Stimulated activated CD8-positive, alpha-beta memory T cell treated with anti-CD3 and anti-CD28 coated beads, Interleukin-4, amount 100 ng/mL, for 48 hours (primary cell): ENCODE measurements at regions not wholly inside any gene's neighbourhood (a gene's known extent, or its start where the extent isn't known, plus 50 kb on each side); places are given as distances from the start of the nearest gene placed in this dataset.

Experiments
- DNase-seq: peaks from one replicate; pipeline ENCODE4 v3.0.0-alpha.2; 2020

DNA sequence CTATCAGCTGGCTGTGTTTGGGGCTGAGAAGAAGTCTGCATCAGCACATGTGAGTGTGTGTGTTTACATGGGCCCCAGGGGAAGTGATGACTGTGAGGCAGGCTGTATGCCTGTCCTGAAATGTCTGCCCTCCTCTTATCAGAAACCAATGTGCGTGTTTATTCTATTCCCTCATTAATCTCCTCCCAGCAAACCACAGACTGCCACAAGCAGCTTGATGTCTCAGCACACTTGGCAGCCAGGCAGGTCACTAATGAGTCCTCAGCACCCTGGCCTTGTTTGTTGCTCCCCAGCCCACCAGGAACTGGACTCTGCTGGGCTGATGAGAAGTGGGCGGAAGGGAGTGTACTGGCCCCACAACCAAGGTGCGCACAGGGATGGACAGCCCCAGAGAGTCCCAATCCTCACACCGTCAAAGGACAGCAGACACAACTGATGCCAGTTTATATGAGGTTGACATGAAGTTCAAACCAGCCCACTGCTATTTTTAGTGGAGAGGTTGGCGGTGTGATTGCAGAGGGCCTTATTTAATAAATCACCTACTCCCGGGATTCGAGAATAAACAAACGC is 225.8 kb downstream of the ETS1 start:
- DNase-seq, result no peak

DNA sequence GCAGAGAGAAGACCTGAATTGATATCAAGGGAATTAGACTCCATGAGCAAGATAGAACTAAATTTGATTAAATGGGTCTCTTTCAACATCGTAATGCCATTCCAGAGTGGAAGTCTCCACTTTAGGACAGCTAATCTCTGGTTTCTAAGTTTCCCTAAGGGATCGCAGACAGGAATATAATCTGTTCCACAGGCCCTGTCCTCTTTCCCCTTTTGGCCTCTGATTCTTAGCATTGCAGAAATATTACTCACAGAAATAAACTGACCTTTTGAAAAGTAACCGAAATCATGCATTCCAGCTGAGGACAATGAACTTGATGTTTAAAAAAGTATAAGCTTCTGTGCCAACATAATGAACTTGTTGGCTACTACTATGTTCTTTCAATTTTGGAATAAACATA is 227.8 kb downstream of the ETS1 start:
- DNase-seq, result no peak

DNA sequence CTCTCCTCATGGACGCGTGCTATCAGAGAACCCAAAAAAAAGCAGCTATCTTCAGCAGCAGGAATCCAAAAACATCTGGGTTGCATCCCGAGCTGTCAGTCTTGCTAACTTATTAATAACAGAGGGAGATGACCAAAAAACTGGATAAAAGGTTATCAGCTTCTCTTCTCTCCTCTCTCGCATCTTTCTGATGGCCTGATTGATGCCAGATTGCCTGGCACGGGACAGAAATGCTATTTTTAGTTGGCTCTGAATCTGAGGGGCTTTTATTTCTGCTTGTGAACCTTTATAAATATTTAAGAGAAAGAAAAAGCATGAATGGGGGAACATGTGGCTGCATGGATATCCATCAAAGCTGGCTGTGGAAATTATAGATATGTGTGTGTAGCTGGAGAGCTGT is 230.3 kb downstream of the ETS1 start:
- no peak for DNase-seq

DNA sequence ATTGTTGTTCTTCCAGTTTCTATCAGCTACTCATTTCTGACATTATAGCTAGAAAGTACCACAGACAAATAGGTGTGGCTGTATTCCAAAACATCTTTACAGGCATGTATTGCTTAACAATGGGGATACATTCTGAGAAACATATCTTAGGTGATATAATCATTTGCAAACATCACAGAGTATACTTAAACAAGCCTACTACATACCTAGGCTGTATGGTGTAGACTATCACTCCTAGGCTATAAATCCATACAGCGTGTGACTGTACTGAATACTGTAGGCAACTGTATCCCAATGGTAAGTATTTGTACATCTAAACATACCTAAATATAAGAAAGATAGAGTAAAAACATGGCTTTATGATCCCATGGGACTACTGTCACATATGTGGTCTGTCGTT is 231.8 kb downstream of the ETS1 start:
- no peak for DNase-seq

DNA sequence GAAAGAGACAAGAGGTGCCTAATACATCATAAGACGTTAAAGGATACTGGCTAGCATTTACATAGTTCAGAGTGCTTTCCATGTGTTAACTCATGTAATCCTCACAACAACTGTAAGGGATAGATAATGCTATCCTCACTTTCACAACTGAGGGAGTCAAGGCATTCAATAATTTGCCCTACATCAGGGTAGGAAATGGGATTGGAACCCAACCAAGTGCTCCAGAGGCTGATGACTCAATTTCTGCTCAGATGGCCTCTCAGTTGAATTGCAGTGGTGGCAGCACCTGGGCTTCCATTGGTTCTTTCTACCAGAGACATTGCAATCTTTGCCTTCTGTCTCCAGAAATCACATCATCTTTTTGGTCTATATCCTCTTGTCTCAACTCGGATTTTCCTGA is 232.9 kb downstream of the ETS1 start:
- DNase-seq, result no peak

DNA sequence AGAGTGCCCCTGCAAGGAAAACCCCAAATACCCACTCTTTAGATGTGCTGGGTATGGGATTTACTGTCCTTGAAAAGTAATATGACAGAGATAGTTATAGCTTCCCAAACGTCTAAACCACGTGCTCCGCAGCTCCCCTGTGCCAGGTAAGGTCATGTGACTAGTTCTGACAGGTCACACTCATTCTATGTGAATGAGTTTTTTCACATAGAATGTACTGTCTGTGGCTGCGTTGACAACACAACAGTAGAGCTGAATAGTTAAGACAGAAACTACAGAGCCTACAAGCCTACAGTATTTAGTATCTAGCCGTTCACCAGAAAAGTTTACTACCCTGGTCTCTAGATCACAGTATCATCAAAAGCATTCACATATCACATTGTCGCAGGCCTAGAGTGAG is 236.2 kb downstream of the ETS1 start:
- no peak for DNase-seq

DNA sequence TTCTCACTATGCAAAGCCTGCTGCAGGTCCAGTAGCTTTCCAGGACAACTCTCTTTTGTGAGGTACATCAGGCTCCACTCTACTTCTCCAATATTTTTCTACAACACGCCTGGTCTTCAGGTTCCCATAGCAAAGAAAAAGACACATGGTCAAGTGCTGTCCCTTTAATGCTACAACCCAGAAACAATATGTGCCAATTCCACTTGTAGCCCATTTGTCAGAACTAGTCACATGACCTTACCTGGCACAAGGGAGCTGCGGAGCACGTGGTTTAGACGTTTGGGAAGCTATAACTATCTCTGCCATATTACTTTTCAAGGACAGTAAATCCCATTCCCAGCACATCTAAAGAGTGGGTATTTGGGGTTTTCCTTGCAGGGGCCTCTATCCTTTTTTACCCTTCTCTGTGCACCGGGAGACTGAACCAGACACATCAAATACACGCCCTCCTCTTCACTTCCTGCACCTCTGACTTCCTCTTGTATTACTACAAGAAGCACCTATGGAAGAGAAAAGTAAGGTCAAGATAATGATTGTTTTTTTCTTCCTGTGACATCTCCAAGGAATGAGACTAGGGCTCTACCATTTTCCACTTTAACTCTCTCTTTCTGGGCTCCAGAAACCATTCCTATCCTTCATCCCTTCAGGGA is 237.6 kb downstream of the ETS1 start:
- no peak for DNase-seq

DNA sequence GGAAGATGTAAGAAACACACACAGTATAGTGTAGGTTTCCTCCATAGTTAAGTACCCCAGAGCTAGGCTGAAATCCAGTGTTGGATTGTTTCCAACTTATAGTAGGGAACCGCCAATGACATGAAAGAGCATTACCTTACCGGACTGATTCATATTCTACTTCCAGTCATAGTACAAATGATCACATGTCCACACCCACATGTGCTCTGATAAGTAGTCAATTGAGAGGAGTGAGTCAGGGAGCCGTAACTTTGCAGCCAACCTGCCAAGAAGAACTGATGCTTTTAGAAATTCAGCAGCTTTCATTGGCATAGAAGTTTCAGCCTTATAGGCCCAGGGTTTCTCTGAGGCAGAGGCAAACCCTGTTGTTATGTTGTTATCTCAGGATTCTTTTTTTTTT is 240.6 kb downstream of the ETS1 start:
- DNase-seq, result peak; percentile 57

DNA sequence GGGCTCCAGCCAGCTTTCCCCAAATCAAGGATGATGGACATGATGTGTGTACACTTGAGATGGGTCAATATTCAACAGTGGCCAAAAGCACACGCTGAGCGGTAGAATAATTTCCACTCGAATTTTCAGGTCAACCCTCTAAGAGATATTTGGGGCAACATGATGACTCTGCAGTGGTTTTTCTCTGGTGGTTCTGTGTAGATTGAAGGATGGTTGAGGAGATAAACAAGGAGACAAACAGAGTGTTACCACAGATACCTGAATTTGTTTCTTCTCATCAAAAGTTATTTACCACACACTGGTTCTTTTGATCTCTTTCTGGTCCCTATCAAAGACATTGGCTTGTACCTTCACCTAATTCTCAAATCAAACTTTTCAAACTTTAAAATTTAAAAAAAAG is 242.0 kb downstream of the ETS1 start:
- DNase-seq, result no peak

DNA sequence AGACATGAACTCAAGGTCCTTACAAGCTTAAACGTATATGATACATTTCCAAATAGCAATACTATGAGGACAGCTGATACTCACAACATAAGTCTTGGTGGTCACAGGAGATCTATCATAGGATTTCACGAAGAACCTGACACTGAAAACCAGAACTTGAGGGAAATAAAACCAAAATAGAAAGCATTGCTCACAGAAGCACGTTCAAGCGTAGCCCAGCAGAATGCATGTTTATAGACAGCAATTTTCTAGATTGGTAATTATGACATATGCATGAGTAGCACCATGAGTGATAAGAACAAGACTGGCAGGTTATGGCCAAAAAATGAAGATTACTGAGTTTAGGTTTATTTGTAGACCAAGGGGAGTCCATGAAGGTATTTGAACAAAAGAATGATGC is 243.5 kb downstream of the ETS1 start:
- DNase-seq, result no peak

DNA sequence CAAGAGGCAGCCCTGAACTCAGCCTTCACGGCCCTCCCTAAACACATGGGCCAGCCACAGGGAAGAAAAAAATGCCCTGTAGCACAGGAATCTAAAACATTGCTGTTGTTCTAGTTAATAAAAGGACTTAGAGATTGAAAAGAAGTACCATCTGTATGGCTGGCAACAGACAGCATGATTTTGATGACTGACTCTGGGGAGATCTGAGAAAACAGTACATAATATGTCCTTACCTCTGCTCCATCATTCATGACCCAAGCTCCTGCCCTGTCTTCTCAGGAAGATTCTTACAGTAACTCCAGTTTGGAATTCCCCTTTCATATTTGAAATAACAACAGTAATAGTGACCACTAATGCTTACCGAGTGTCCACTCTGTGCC is 244.2 kb downstream of the ETS1 start:
- DNase-seq, result no peak

DNA sequence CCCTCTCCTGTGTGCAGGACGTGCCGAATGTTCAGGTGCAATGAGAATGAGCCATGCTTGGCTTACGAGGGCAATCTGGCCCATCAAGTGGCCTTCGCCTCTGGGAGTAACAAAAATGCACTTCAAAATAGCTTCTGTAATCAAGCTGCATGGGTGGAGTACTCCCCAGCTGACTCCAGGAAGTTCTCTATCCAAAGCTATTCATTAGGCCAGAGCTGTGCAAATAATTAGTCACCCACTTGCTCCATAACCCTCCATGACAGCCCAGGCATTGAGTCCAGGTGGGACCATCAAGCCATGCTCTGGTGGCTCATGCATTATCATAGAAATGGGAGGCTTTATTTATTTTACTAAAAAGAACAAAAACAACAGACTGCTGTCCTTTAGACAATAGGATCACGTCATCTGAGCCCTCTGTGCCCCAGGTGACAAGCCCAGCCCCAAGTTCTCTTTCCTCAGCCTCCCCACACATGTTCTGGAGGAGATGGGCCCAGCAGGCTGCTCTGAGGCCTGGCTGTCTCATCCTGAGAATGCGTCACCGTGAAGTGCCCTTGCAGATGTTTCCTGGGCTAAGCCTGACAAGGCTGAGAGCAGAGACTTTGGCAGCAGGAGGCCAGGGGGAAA is 244.7 kb downstream of the ETS1 start:
- DNase-seq, result peak; percentile 78

DNA sequence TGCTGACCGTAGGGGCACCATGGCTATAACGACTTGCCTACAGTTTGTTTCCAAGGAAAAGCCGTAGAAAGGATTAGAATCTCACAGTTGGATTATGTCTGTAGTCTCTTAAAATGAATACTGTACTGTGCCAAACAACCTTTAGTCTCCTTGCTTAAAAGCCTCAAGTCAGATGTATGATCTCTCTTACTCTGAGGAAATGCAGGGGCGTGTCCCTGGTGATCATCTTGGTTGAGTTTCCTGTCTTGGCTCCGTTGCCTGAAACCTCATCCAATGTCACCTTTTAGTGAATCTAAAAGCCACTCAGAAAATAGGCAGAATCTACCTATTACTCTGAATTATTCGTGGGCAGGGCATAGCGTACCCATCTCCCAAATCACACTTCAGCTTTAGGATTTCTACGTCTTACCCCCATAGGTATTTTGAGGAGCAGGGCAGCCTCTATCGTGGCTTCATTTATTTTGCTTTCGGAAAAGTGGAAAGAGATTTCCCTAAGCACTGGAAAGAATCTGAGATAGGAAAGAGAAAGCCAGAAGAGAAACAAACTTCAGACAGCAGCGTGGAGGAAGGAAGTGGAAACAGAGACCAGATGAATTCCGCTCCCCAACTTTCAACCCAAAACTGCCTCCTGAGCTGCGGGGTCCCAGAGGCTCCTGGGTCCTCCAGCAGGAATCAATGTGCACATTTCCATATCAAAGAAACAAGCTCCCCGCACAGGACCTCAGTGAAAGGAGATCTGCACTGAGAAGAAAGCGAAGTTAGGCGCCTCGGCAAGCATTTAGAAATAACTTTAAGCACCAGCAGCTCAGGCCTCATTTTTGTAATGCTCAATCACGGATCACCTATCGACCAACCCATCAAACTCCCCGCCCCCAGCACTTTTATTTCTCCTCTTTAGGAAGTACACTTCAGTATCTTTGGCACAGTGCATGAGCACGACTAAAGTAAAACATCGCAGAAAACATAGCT is 245.8 kb downstream of the ETS1 start:
- peak; percentile 63 for DNase-seq

DNA sequence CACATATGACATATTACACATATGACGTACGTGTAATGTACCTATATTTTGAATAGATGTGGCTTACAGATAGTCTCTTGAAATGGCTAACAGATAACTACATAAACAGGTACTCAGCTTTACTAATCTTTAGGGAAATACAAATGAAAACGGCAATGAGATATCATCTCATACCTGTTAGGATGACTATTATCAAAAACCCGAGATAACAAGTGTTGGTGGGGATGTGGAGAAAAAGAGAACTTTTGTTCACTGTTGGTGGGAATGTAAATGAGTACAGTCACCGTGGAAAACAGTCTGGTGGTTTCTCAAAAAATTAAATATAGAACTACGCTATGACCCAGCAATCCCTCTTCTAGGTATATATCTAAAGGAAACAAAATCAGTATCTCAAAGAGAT is 247.6 kb downstream of the ETS1 start:
- DNase-seq, result no peak

DNA sequence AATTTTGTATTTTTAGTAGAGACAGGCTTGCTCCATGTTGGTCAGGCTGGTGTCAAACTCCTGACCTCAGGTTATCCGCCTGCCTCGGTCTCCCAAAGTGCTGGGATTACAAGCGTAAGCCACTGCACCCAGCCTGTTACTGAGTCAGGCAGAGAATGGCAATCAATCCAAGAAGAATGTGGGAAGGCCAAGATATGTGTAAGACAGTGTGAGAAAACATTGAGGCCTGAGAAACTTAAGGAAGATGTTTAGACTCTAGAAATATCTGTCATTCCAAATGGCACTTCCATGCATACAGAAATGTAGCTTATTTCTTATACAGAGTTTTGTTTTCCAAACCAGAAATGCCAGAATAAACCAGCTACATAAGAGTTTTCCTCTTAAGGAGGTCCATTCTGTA is 248.5 kb downstream of the ETS1 start:
- no peak for DNase-seq

DNA sequence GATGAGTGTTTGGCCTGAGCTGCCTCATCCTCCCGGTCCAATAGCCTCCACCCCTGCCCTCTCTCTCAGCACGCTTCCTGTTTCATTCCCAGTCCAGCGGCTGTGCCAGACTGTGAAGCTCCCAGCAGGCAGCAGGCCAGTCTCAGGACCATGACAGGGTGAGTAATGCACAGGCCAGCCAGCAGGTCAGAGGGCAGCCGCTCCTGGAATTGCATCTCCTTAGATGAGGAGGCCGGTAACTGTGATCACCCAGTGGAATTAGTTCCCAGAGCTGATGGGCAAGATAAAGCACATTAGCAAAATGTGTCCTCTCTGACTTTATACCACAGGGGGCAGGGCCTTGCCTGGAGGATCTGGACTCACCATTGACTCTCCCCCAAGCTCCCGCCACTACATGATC is 251.2 kb downstream of the ETS1 start:
- DNase-seq, result no peak

DNA sequence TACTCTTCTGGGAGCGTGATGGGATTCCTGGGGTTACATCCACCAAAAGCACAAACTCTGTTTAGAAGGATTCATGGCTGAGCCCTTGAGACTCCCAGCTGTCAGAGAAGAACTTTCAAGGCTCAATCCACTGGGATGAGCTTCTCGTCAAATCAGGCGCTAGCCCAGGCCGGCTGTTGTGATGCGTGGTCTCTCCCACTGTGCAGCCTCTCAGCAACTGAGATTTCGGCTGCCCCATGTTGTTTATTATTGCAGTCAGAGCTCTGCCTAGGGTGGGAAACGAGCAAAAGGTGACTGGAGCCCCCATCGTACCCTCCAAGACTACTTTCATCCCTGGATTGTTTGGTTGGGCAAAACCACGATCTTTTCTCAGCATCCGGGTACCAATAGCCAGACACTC is 251.6 kb downstream of the ETS1 start:
- no peak for DNase-seq

DNA sequence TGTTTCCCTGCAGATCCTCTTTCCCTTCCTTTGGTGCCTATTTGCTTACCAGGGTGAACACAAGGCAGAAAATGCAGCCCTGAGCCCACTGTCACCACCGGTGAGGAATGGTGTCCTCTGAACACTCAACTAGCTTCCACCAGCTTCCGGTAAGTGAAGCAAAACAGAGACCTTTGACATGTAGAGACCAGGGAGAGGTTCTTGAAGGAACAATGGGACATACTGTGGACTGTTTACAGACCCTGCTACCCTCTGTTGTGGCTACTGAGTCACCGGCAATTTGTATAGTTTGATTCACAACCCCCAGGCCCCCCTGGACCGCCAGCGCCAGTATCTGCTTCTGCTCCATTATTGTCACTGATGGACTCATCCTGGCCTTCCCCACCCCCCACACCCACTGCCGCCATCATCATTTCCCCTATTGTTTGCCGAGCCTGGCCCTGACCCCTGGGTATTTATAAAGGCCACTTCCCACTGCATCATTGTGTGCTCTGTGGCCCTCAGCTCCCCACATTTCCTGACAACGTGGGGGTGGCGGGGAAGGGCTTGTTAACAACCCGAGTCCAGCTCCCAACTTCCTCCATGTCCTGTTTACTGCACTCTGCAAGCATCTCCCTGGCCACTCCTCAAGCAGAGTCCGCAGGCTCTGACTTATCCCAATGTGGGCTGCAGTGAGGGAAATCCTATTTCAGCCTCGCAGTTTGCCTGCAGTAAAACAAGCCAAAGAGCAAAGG is 252.9 kb downstream of the ETS1 start:
- no peak for DNase-seq

DNA sequence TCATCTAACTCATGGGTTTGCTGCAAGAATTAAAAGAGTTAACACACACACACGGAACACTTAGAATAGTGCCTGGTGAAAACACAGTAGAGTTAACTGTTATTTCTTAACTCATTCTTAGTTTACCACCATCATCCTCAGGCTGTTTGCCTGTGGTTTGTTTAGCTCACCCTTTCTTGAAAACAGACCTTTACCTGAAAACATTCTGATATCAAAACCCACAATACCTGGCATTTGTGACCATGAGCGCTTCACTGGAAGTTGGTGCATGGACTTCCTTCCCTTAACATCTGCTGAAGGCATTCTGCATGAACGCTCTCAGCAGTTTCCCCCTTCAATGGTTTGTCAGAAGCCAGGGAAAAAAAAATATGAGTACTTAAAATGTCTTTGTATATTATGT is 256.0 kb downstream of the ETS1 start:
- no peak for DNase-seq

DNA sequence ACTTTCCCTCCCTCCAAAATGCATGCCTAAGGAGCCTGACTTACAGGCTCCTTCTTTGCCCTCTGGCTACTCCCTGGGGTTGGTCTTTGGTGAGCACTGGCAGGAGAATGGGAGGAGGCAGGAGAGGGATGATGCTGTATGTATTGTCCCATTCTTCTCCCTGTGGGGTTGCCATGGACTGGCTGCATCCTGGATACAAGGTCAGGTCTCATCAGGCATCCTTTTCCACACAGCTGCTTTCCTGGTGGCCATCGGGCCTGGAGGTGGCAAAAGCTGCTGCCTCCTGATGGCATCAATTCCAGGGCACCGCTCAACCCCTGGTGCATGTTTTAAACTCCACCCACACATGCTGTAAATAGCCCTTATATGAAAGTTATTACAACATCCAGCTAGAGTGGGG is 257.2 kb downstream of the ETS1 start:
- no peak for DNase-seq

DNA sequence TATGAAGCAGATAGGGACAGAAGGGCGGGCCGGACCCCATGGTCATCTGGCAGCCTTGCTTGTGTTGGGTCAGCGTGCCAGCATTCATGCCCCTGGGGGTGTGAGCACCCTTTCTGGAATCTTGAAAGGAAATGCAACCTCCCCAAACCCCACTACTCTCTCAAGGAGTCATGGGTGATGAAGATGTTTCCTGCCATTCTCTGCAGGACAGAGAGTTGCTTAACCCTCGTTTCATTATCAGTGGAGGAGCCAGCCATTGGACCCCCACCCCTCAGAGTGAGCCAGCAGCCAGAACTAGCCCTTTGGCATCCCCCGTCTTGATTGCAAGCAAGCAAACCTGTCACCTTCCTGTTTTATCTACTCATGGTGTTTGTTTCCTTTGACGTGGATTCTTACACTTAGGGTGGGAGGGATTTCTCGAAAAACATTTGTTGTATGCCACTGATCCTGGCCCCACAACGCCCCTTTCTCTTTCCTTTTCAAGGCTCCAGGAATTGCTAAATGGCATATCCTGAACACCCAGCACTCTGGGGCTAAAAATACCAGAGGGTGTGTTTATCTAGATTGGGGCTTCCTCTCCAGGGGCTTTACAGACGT is 258.3 kb downstream of the ETS1 start:
- no peak for DNase-seq

DNA sequence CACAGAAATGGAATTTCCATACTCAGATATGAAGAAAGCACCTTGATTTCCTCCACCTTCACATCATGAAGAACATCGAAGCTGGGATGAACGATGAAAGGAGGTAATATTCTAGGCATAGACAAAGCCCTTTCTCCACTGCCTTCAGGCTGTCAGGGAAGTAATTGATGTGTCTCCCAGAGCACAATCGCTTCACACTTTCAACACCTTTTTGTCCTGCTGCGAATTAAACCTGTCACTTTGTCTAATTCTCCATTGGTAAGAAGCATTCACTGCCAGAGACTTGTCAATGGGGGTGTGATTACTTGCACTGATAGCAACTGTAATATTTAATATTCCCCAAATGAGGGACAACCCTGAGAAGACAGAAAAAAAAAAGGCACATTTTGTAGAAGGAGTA is 260.1 kb downstream of the ETS1 start:
- no peak for DNase-seq

DNA sequence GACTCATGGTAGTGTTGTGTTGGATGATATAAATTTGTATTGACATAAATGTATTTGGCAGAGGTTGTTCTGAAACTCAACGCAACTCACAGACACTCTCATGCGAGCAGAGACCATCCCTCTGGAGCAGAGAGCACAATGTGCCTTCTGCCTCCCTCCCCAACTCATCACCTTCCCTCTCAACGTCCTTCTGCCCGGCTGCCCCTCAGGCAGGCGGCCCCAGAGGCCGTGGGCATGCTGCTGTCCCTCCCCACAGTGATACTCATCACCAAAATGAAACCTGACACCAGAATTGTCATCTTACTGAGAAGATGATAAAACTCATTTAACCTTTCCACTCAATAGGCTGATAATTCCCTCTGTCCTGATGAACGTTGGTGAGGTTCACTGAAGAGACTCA is 260.6 kb downstream of the ETS1 start:
- no peak for DNase-seq
